ENCODE measurements at regions not wholly inside any gene's neighbourhood (a gene's known extent, or its start where the extent isn't known, plus 50 kb on each side); places are given as distances from the start of the nearest gene placed in this dataset.

DNA sequence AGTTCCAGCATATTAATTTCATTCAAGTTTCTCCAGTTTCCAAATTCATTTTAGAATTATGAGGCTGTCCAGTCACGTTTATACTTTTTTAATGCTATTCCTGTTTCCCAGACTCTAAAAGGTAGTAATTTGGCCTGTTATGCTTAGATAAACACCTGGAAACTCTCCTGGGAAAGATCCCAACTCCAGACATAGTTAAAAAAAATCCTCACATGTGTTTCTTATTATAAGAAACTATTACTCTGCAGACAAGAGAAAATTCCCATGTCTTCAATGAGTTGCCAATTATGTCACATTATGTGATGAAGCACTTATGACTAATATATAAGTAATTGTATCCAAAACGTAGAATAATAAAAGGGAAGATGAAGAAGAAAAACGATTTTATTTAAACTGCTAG is 137.1 kb upstream of the TMC3 start:
- TF ChIP-seq, protein P1, sequence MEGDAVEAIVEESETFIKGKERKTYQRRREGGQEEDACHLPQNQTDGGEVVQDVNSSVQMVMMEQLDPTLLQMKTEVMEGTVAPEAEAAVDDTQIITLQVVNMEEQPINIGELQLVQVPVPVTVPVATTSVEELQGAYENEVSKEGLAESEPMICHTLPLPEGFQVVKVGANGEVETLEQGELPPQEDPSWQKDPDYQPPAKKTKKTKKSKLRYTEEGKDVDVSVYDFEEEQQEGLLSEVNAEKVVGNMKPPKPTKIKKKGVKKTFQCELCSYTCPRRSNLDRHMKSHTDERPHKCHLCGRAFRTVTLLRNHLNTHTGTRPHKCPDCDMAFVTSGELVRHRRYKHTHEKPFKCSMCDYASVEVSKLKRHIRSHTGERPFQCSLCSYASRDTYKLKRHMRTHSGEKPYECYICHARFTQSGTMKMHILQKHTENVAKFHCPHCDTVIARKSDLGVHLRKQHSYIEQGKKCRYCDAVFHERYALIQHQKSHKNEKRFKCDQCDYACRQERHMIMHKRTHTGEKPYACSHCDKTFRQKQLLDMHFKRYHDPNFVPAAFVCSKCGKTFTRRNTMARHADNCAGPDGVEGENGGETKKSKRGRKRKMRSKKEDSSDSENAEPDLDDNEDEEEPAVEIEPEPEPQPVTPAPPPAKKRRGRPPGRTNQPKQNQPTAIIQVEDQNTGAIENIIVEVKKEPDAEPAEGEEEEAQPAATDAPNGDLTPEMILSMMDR (conservative IDR thresholded peaks at IDR 0.05): no peak
- no peak for TF ChIP-seq ZFX (IDR thresholded peaks at IDR 0.05)

All from C4-2B (cell line).